ENCODE measurements at regions not wholly inside any gene's neighbourhood (a gene's known extent, or its start where the extent isn't known, plus 50 kb on each side); places are given as distances from the start of the nearest gene placed in this dataset.

GRCh38 chr5:62720031-62720441 is 141.4 kb downstream of the LRRC70 start:
- TF ChIP-seq, protein P1, sequence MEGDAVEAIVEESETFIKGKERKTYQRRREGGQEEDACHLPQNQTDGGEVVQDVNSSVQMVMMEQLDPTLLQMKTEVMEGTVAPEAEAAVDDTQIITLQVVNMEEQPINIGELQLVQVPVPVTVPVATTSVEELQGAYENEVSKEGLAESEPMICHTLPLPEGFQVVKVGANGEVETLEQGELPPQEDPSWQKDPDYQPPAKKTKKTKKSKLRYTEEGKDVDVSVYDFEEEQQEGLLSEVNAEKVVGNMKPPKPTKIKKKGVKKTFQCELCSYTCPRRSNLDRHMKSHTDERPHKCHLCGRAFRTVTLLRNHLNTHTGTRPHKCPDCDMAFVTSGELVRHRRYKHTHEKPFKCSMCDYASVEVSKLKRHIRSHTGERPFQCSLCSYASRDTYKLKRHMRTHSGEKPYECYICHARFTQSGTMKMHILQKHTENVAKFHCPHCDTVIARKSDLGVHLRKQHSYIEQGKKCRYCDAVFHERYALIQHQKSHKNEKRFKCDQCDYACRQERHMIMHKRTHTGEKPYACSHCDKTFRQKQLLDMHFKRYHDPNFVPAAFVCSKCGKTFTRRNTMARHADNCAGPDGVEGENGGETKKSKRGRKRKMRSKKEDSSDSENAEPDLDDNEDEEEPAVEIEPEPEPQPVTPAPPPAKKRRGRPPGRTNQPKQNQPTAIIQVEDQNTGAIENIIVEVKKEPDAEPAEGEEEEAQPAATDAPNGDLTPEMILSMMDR (IDR thresholded peaks at IDR 0.05; ENCODE audit: unreplicated experiment), result no peak
- intact Hi-C loops (cut with micrococcal nuclease; ENCODE audit: unreplicated experiment), result no loop called here

GRCh38 chr5:62719061-62719720 is 140.6 kb downstream of the LRRC70 start:
- Mint-ChIP-seq H3K27ac (ENCODE audit: unreplicated experiment) (no peak overlapping the region), H3K4me3 (ENCODE audit: low read depth, unreplicated experiment) (no peak overlapping the region), H3K9me3 (ENCODE audit: low read depth, unreplicated experiment) (no peaks in the 10 kb centered on the region), H3K4me1 (ENCODE audit: low read depth, unreplicated experiment) (no peaks in the 10 kb centered on the region), H3K36me3 (ENCODE audit: insufficient read depth, unreplicated experiment) (no peaks in the 10 kb centered on the region), H3K27me3 (ENCODE audit: unreplicated experiment) (peaks cover 30% of the 10 kb centered on the region)
- no peak for DNase-seq
- intact Hi-C loops (cut with micrococcal nuclease; ENCODE audit: unreplicated experiment), result no loop called here
- BruUV-seq (replicated peaks), result no TSS peak
- TF ChIP-seq, protein P1 (IDR thresholded peaks at IDR 0.05; ENCODE audit: unreplicated experiment), result no peak
- CTCF ChIA-PET, result no interaction called here

More at GRCh38 chr5:62720031-62720441, 141.4 kb downstream of the LRRC70 start:
- Mint-ChIP-seq H3K4me3 (ENCODE audit: low read depth, unreplicated experiment) (no peak overlapping the region), H3K27me3 (ENCODE audit: unreplicated experiment) (peaks cover 30% of the 10 kb centered on the region), H3K9me3 (ENCODE audit: low read depth, unreplicated experiment) (no peaks in the 10 kb centered on the region), H3K36me3 (ENCODE audit: insufficient read depth, unreplicated experiment) (no peaks in the 10 kb centered on the region), H3K27ac (ENCODE audit: unreplicated experiment) (no peak overlapping the region), H3K4me1 (ENCODE audit: low read depth, unreplicated experiment) (no peaks in the 10 kb centered on the region)
- BruUV-seq (replicated peaks), result no TSS peak
- peak; percentile 46 for DNase-seq
- CTCF ChIA-PET, result no interaction called here

GRCh38 chr5:62718324-62718723 is 139.7 kb downstream of the LRRC70 start:
- Mint-ChIP-seq H3K4me1 (ENCODE audit: low read depth, unreplicated experiment) (no peaks in the 10 kb centered on the region), H3K9me3 (ENCODE audit: low read depth, unreplicated experiment) (no peaks in the 10 kb centered on the region), H3K27ac (ENCODE audit: unreplicated experiment) (no peak overlapping the region), H3K36me3 (ENCODE audit: insufficient read depth, unreplicated experiment) (no peaks in the 10 kb centered on the region), H3K27me3 (ENCODE audit: unreplicated experiment) (peaks cover 30% of the 10 kb centered on the region), H3K4me3 (ENCODE audit: low read depth, unreplicated experiment) (no peak overlapping the region)
- TF ChIP-seq, protein P1 (IDR thresholded peaks at IDR 0.05; ENCODE audit: unreplicated experiment), result no peak
- intact Hi-C loops (cut with micrococcal nuclease; ENCODE audit: unreplicated experiment), result no loop called here
- BruUV-seq (replicated peaks), result no TSS peak
- CTCF ChIA-PET, result no interaction called here
- no peak for DNase-seq

- H3K9me3 Mint-ChIP-seq (ENCODE audit: low read depth, unreplicated experiment), result no peaks in the 10 kb centered on the region
- H3K4me3 Mint-ChIP-seq (ENCODE audit: low read depth, unreplicated experiment), result no peak overlapping the region
- TF ChIP-seq, protein P1 (IDR thresholded peaks at IDR 0.05; ENCODE audit: unreplicated experiment), result no peak
- CTCF ChIA-PET, result no interaction called here
- no TSS peak for BruUV-seq (replicated peaks)
- intact Hi-C loops (cut with micrococcal nuclease; ENCODE audit: unreplicated experiment), result no loop called here
- H3K27me3 Mint-ChIP-seq (ENCODE audit: unreplicated experiment), result peaks cover 21% of the 10 kb centered on the region
- H3K36me3 Mint-ChIP-seq (ENCODE audit: insufficient read depth, unreplicated experiment), result no peaks in the 10 kb centered on the region
- no peak for DNase-seq
- H3K4me1 Mint-ChIP-seq (ENCODE audit: low read depth, unreplicated experiment), result no peaks in the 10 kb centered on the region
- H3K27ac Mint-ChIP-seq (ENCODE audit: unreplicated experiment), result no peak overlapping the region
Observed at GRCh38 chr5:62717301-62717933, 138.8 kb downstream of the LRRC70 start.

Measured in Calu3 (cell line).